ENCODE measurements at regions not wholly inside any gene's neighbourhood (a gene's known extent, or its start where the extent isn't known, plus 50 kb on each side); places are given as distances from the start of the nearest gene placed in this dataset.

DNA sequence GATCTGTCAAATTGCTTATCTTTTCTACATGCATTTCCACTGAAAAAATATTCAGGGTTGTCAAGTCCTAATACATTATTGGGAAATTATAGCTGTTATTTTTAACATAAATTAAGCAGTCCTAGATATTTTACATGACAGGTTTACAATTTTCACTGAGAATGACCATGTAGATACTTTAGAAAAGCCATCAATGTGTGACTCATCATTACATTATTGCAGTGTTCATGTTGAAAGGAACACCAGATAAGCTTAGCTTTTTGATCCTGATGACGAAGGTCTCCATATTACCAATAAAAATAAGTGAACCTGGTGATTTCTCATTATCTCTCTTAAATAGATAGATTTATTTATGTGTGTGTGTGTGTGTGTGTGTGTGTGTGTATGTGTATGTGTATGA lies 529.5 kb upstream of the PCDH15 start:
- H2BK20ac ChIP-seq (ENCODE audit: low read length) = no peak overlapping the region
- no peak overlapping the region for H3K9ac ChIP-seq (replicated peaks in 1 of 4; ENCODE audit: extremely low read depth in 1 of 4, low read depth in 3 of 4, low read length in 3 of 4)
- no peak overlapping the region for H3K4me2 ChIP-seq (ENCODE audit: insufficient read depth in 1 of 2, low read depth in 2 of 2, low read length in 2 of 2)
- no peak for TF ChIP-seq JUN (IDR thresholded peaks at IDR 0.05; ENCODE audit: low read depth, low read length)
- no peaks in the 10 kb centered on the region for H3K27me3 ChIP-seq (replicated peaks in 1 of 4; ENCODE audit: control insufficient read depth in 3 of 4, extremely low read depth in 1 of 4, insufficient read depth in 3 of 4, low read length in 3 of 4)
- H2BK15ac ChIP-seq (ENCODE audit: low read length) = no peak overlapping the region
- no peak overlapping the region for H3K56ac ChIP-seq (replicated peaks; ENCODE audit: insufficient read length, low read depth, low read length)
- no peak overlapping the region for H3K4ac ChIP-seq (replicated peaks; ENCODE audit: insufficient read length, low read depth, low read length)
- H3K36me3 ChIP-seq (ENCODE audit: control insufficient read depth in 2 of 4, insufficient read depth in 4 of 4, low read length in 3 of 4) = no peaks in the 10 kb centered on the region
- CTCF ChIA-PET (ENCODE audit: partially characterized antibody) = interaction anchor here (0.7 kb wide), 1 partner anchor 588 kb away, joined by 3 read pairs; no protein-coding TSS in a partner anchor
- H3K79me1 ChIP-seq (ENCODE audit: low read depth, low read length) = no peaks in the 10 kb centered on the region
- H3K79me2 ChIP-seq (ENCODE audit: control insufficient read depth in 1 of 2, insufficient read depth in 2 of 2, low read length in 2 of 2) = no peaks in the 10 kb centered on the region
- POLR2A ChIA-PET (ENCODE audit: partially characterized antibody) = no interaction called here
- no peak overlapping the region for H2AK5ac ChIP-seq (ENCODE audit: low read depth, low read length)
- no peak overlapping the region for H2BK5ac ChIP-seq (ENCODE audit: low read depth, low read length)
- no peak overlapping the region for H3K14ac ChIP-seq (ENCODE audit: insufficient read length)
- no peaks in the 10 kb centered on the region for H4K20me1 ChIP-seq (replicated peaks in 1 of 2; ENCODE audit: control insufficient read depth in 1 of 2, insufficient read depth in 2 of 2, low read length in 2 of 2)
- no peak overlapping the region for H4K5ac ChIP-seq (ENCODE audit: insufficient read length, low read depth, low read length)
- WGBS, 2 experiments (ENCODE audit: extremely low coverage in 1 of 2, insufficient coverage in 1 of 2, insufficient read length in 1 of 2, insufficient replicate concordance in 2 of 2, low coverage in 1 of 2, low lambda C conversion rate in 2 of 2, missing lambda C conversion rate in 1 of 2) = 100% methylated on average over 1 of the region's 1 CpG; no CpG with 5 or more reads in 1 of the 2 experiments
- H4K91ac ChIP-seq (replicated peaks; ENCODE audit: insufficient read length, low read length) = no peak overlapping the region
- no peak overlapping the region for H3K4me3 ChIP-seq (ENCODE audit: extremely low read depth in 1 of 4, insufficient read depth in 2 of 4, low read depth in 3 of 4, low read length in 4 of 4)
- no peak overlapping the region for H2BK120ac ChIP-seq (replicated peaks; ENCODE audit: low read depth, low read length)
- no peak overlapping the region for H3K23ac ChIP-seq (ENCODE audit: insufficient read length)
- no peaks in the 10 kb centered on the region for H3K23me2 ChIP-seq (ENCODE audit: low read depth, low read length)
- FAIRE-seq = no peak
- H2BK12ac ChIP-seq (ENCODE audit: low read depth, low read length) = no peak overlapping the region
- H3K27ac ChIP-seq (ENCODE audit: low read depth, low read length) = no peak overlapping the region
- H2AFZ ChIP-seq (ENCODE audit: low read length) = no peak overlapping the region
- no peak overlapping the region for H4K8ac ChIP-seq (ENCODE audit: extremely low read depth, insufficient read depth, low read length)
- no peak overlapping the region for H3K18ac ChIP-seq (ENCODE audit: extremely low read depth, low read length)
- no peaks in the 10 kb centered on the region for H3K9me3 ChIP-seq (ENCODE audit: insufficient read depth in 2 of 2, low read depth in 1 of 2, low read length in 1 of 2)
- no peaks in the 10 kb centered on the region for H3K4me1 ChIP-seq (replicated peaks in 1 of 4; ENCODE audit: control insufficient read depth in 3 of 4, insufficient read depth in 4 of 4, low read length in 3 of 4)
- no peak for DNase-seq (ENCODE audit: low read depth in 1 of 2, low spot score in 2 of 2)

Data from H1 (cell line).